ENCODE measurements at regions not wholly inside any gene's neighbourhood (a gene's known extent, or its start where the extent isn't known, plus 50 kb on each side); places are given as distances from the start of the nearest gene placed in this dataset.

DNA sequence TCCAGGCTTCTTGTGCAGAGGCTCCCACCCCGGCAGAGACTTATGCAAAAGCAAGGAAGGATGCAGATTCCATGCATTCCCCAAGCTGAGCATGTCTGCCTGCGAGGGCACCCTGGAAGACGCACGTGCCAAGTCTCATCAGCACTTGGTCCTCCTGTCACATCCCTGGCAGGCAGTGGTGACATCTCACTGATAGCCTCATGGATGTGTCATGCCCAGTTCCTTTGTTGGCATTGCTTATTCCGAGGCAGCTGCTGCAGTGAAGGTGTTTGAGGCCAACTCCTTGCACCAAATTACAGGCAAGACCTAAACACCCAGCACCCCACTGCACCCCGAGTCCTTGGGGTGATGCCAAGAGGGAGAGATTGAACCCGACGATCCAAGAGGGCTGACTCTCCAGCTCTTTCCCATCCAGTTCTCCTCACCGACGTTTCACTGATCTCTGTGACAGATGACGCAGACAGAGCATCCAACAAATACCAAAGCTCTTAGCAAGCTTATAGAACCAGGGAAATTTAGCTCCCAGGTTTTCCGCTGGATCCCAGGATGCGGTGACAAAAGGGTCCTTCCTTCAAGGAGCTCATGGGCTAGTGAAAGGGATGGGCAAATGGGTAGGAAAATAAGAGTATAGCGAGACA, 611.1 kb downstream of the AJAP1 start:
- no peak overlapping the region for H3K27ac ChIP-seq (ENCODE audit: low read length)
- H4K20me1 ChIP-seq (ENCODE audit: low read length), result no peaks in the 10 kb centered on the region
- peaks cover 16% of the 10 kb centered on the region; the same call in 1 of the 2 replicates for H3K9me3 ChIP-seq (ENCODE audit: low read length)
- no peaks in the 10 kb centered on the region for H3K27me3 ChIP-seq (ENCODE audit: low read length)
- no peaks in the 10 kb centered on the region for H3K36me3 ChIP-seq (ENCODE audit: low read depth, low read length)
- no peak for ATAC-seq
- CTCF ChIA-PET, result no interaction called here
- no peak overlapping the region for H3K4me3 ChIP-seq (ENCODE audit: low read length)
- POLR2A ChIA-PET (ENCODE audit: unreplicated experiment), result no interaction called here
- no peak overlapping the region for H2AFZ ChIP-seq (ENCODE audit: low read length)
- H3K9me2 ChIP-seq (replicated peaks; ENCODE audit: low read length), result no peaks in the 10 kb centered on the region
- no peak overlapping the region for H3K4me2 ChIP-seq (ENCODE audit: low read length)
- H3K4me1 ChIP-seq (ENCODE audit: insufficient read depth, low read length), result no peaks in the 10 kb centered on the region
- TF ChIP-seq EZH2 (IDR thresholded peaks at IDR 0.05; ENCODE audit: low read length, unreplicated experiment) (no peak), EZH2phosphoT487 (IDR thresholded peaks at IDR 0.05; ENCODE audit: borderline replicate concordance, low read length) (no peak)
- TF ChIP-seq, protein P1, sequence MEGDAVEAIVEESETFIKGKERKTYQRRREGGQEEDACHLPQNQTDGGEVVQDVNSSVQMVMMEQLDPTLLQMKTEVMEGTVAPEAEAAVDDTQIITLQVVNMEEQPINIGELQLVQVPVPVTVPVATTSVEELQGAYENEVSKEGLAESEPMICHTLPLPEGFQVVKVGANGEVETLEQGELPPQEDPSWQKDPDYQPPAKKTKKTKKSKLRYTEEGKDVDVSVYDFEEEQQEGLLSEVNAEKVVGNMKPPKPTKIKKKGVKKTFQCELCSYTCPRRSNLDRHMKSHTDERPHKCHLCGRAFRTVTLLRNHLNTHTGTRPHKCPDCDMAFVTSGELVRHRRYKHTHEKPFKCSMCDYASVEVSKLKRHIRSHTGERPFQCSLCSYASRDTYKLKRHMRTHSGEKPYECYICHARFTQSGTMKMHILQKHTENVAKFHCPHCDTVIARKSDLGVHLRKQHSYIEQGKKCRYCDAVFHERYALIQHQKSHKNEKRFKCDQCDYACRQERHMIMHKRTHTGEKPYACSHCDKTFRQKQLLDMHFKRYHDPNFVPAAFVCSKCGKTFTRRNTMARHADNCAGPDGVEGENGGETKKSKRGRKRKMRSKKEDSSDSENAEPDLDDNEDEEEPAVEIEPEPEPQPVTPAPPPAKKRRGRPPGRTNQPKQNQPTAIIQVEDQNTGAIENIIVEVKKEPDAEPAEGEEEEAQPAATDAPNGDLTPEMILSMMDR (conservative IDR thresholded peaks at IDR 0.05; ENCODE audit: low read depth, low read length), result no peak
- H3K9ac ChIP-seq (ENCODE audit: low read length), result no peak overlapping the region
- no peak for DNase-seq
- intact Hi-C loops (cut with micrococcal nuclease), result no loop called here
- H3F3A ChIP-seq (ENCODE audit: low read length, unreplicated experiment), result no peaks in the 10 kb centered on the region
- no peaks in the 10 kb centered on the region for H3K79me2 ChIP-seq (ENCODE audit: low read length)
- BruUV-seq (replicated peaks), result no TSS peak

DNA sequence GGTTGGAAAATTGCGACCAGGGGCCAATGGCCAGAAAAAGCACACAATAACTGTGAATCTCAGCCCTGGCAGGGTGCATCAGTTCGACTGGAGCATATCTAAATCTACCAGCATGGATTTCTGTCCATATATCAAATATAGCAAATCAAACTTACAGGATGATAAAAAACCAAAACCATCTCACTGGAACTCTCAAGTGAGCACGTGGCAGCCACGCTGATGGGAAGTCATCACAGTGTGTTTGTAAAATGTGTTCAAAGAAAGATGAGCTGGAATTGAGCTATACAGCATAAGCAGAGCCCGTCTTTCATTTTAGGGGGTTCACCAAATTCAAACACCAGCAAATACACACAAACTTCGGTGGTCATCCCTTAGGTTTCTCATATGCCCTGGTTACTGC, 610.1 kb downstream of the AJAP1 start:
- Histone ChIP-seq H3K27me3 (ENCODE audit: low read length) (no peaks in the 10 kb centered on the region), H3K36me3 (ENCODE audit: low read depth, low read length) (no peaks in the 10 kb centered on the region), H3K9ac (ENCODE audit: low read length) (no peak overlapping the region), H3K4me2 (ENCODE audit: low read length) (no peak overlapping the region), H3K4me1 (ENCODE audit: insufficient read depth, low read length) (no peaks in the 10 kb centered on the region), H3K9me3 (ENCODE audit: low read length) (peaks cover 17% of the 10 kb centered on the region; the same call in 1 of the 2 replicates), H3K79me2 (ENCODE audit: low read length) (no peaks in the 10 kb centered on the region), H3K9me2 (replicated peaks; ENCODE audit: low read length) (no peaks in the 10 kb centered on the region), H3K4me3 (ENCODE audit: low read length) (no peak overlapping the region), H2AFZ (ENCODE audit: low read length) (no peak overlapping the region), H3F3A (ENCODE audit: low read length, unreplicated experiment) (no peaks in the 10 kb centered on the region), H4K20me1 (ENCODE audit: low read length) (no peaks in the 10 kb centered on the region), H3K27ac (ENCODE audit: low read length) (no peak overlapping the region)
- TF ChIP-seq EZH2 (IDR thresholded peaks at IDR 0.05; ENCODE audit: low read length, unreplicated experiment) (no peak), EZH2phosphoT487 (IDR thresholded peaks at IDR 0.05; ENCODE audit: borderline replicate concordance, low read length) (no peak)
- TF ChIP-seq, protein P1 (conservative IDR thresholded peaks at IDR 0.05; ENCODE audit: low read depth, low read length), result no peak
- intact Hi-C loops (cut with micrococcal nuclease), result no loop called here
- ChIA-PET CTCF (no interaction called here), POLR2A (ENCODE audit: unreplicated experiment) (no interaction called here)
- ATAC-seq (no peak), DNase-seq (no peak)
- no TSS peak for BruUV-seq (replicated peaks)

DNA sequence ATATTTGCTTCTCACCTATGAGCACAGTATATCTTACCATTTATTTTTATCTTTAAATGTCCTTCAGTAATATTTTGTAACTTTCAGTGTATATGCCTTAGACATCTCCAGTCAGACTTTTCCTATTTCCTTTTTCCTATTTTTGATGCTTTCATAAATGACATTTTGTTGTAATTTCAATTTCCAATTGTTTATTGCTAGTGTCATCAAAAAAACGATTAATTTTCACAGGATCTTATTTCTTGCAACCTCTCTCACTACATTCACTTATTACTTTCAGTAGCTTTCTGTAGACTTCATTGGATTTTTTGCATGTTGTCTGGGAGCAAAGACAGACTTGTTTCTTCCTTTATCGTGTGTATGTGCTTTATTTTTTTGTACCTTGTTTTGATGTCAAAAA, 602.4 kb downstream of the AJAP1 start:
- CTCF ChIA-PET, result no interaction called here

More for the DNA sequence above, 602.4 kb downstream of the AJAP1 start:
- BruUV-seq (replicated peaks), result no TSS peak
- no peaks in the 10 kb centered on the region for H3K79me2 ChIP-seq (ENCODE audit: low read length)
- no peak overlapping the region for H2AFZ ChIP-seq (ENCODE audit: low read length)
- no peaks in the 10 kb centered on the region for H3F3A ChIP-seq (ENCODE audit: low read length, unreplicated experiment)
- POLR2A ChIA-PET (ENCODE audit: unreplicated experiment), result no interaction called here
- no peaks in the 10 kb centered on the region for H3K4me1 ChIP-seq (ENCODE audit: insufficient read depth, low read length)
- no peaks in the 10 kb centered on the region for H3K27me3 ChIP-seq (ENCODE audit: low read length)
- no peak overlapping the region for H3K27ac ChIP-seq (ENCODE audit: low read length)
- no peaks in the 10 kb centered on the region for H3K36me3 ChIP-seq (ENCODE audit: low read depth, low read length)
- no peak overlapping the region for H3K4me3 ChIP-seq (ENCODE audit: low read length)
- H3K9me2 ChIP-seq (replicated peaks; ENCODE audit: low read length), result no peaks in the 10 kb centered on the region
- TF ChIP-seq, protein P1 (conservative IDR thresholded peaks at IDR 0.05; ENCODE audit: low read depth, low read length), result no peak
- TF ChIP-seq EZH2 (IDR thresholded peaks at IDR 0.05; ENCODE audit: low read length, unreplicated experiment) (no peak), EZH2phosphoT487 (IDR thresholded peaks at IDR 0.05; ENCODE audit: borderline replicate concordance, low read length) (no peak)
- no peak overlapping the region for H3K4me2 ChIP-seq (ENCODE audit: low read length)
- intact Hi-C loops (cut with micrococcal nuclease), result no loop called here
- DNase-seq (no peak), ATAC-seq (no peak)
- H3K9ac ChIP-seq (ENCODE audit: low read length), result no peak overlapping the region
- H4K20me1 ChIP-seq (ENCODE audit: low read length), result no peaks in the 10 kb centered on the region
- peaks cover 18% of the 10 kb centered on the region; the same call in 1 of the 2 replicates for H3K9me3 ChIP-seq (ENCODE audit: low read length)
